Smooth muscle cell (in vitro differentiated cells): ENCODE measurements at regions not wholly inside any gene's neighbourhood (a gene's known extent, or its start where the extent isn't known, plus 50 kb on each side); places are given as distances from the start of the nearest gene placed in this dataset.

Source experiments
- DNase-seq: peaks from one replicate; lab custom pipeline; 2025; ENCODE audit not compliant: unreplicated experiment; lab: John Stamatoyannopoulos, UW
- H2AFZ ChIP-seq: fragments of 200-600 bp; sonication (generic); 2 replicates; pipeline ENCODE4 v1.6.0; 2016; ENCODE audit warnings: antibody characterized with exemption, low read depth, mild to moderate bottlenecking
- H3F3A ChIP-seq: fragments of 200-600 bp; sonication (generic); 2 replicates; pipeline ENCODE4 v1.6.0; 2017; ENCODE audit warnings: antibody characterized with exemption, low read depth
- H3K27ac ChIP-seq: fragments of 200-600 bp; sonication (generic); 2 replicates; pipeline ENCODE4 v1.5.1; 2016; ENCODE audit warnings: low read depth, mild to moderate bottlenecking
- H3K27me3 ChIP-seq: fragments of 200-600 bp; sonication (generic); 2 replicates; pipeline ENCODE4 v1.6.1; 2016; ENCODE audit warnings: low read depth, mild to moderate bottlenecking
- H3K36me3 ChIP-seq: fragments of 200-600 bp; sonication (generic); 2 replicates; pipeline ENCODE4 v1.5.1; 2016; ENCODE audit warnings: low read depth
- H3K4me1 ChIP-seq: fragments of 200-600 bp; sonication (generic); 2 replicates; pipeline ENCODE4 v1.5.1; 2016; ENCODE audit warnings: low read depth
- H3K4me2 ChIP-seq: fragments of 200-600 bp; sonication (generic); 2 replicates; pipeline ENCODE4 v1.6.0; 2016; ENCODE audit warnings: mild to moderate bottlenecking
- H3K4me3 ChIP-seq: fragments of 200-600 bp; sonication (generic); 2 replicates; pipeline ENCODE4 v1.5.1; 2016; ENCODE audit warnings: mild to moderate bottlenecking
- H3K79me2 ChIP-seq: fragments of 200-600 bp; sonication (generic); 2 replicates; pipeline ENCODE4 v1.6.0; 2016; ENCODE audit warnings: low read depth, mild to moderate bottlenecking
- H3K9ac ChIP-seq: fragments of 200-600 bp; sonication (generic); 2 replicates; pipeline ENCODE4 v1.6.0; 2016; ENCODE audit warnings: low read depth
- H3K9me3 ChIP-seq: fragments of 200-600 bp; sonication (generic); replicated peaks from 2 replicates; pipeline ENCODE4 v1.5.1; 2016; ENCODE audit warnings: low read depth
- H4K20me1 ChIP-seq: fragments of 200-600 bp; sonication (generic); 2 replicates; pipeline ENCODE4 v1.6.0; 2016; ENCODE audit warnings: low read depth
- CTCF ChIP-seq: fragments of 200-600 bp; sonication (generic); IDR thresholded peaks from 2 replicates; pipeline ENCODE4 v1.5.1; 2017; ENCODE audit warnings: borderline replicate concordance, mild to moderate bottlenecking, antibody characterized with exemption; ENCODE audit not compliant: insufficient read depth, poor library complexity, severe bottlenecking
- WGBS: methylation state at CpG from one replicate; pipeline ENCODE4 v1.1.7; 2016; ENCODE audit warnings: low lambda C conversion rate; 5-methylcytosine and 5-hydroxymethylcytosine counted together

- Histone ChIP-seq H3K36me3 (no peaks in the 10 kb centered on the region), H3K4me3 (no peak overlapping the region), H3K27me3 (no peaks in the 10 kb centered on the region), H3K27ac (no peak overlapping the region), H2AFZ (no peak overlapping the region), H4K20me1 (no peaks in the 10 kb centered on the region), H3F3A (no peaks in the 10 kb centered on the region), H3K79me2 (no peaks in the 10 kb centered on the region), H3K4me2 (no peak overlapping the region), H3K9me3 (no peaks in the 10 kb centered on the region), H3K9ac (no peak overlapping the region), H3K4me1 (peaks cover 4% of the 10 kb centered on the region)
- 92% methylated on average over 5 of the region's 5 CpGs for WGBS
- TF ChIP-seq CTCF, result no peak
- DNase-seq, result no peak
Observed at GRCh38 chr3:194784361-194784760, 98.7 kb downstream of the FAM43A start.

DNA sequence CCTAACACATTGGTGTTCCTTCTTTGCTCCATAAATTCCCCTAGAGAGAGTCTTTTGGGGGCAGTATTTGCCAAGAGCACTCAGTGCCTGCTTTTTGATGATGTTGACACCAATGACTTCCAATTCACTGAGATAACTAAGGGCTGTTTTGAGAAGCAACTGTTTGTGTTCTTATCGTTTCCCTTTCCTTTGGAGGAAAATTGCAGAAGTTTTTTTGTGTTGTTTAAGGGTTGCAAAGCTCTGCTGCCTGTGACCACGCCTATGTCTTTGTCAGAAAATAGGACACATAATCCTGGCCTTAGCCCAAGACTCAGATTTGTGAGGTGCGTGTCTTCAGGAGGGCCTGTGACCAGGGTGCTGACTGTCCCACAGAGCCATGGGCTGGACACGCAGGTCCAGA, 99.6 kb downstream of the FAM43A start:
- no peak overlapping the region for H3K9ac ChIP-seq
- H3F3A ChIP-seq, result no peaks in the 10 kb centered on the region
- peaks cover 4% of the 10 kb centered on the region for H3K4me1 ChIP-seq
- H3K9me3 ChIP-seq, result no peaks in the 10 kb centered on the region
- H3K27ac ChIP-seq, result no peak overlapping the region
- H3K4me3 ChIP-seq, result no peak overlapping the region
- no peaks in the 10 kb centered on the region for H3K36me3 ChIP-seq
- H3K27me3 ChIP-seq, result no peaks in the 10 kb centered on the region
- WGBS, result 90% methylated on average over 4 of the region's 4 CpGs
- no peak overlapping the region for H2AFZ ChIP-seq
- no peak for DNase-seq
- H4K20me1 ChIP-seq, result no peaks in the 10 kb centered on the region
- H3K79me2 ChIP-seq, result no peaks in the 10 kb centered on the region
- no peak overlapping the region for H3K4me2 ChIP-seq
- TF ChIP-seq CTCF, result no peak

DNA sequence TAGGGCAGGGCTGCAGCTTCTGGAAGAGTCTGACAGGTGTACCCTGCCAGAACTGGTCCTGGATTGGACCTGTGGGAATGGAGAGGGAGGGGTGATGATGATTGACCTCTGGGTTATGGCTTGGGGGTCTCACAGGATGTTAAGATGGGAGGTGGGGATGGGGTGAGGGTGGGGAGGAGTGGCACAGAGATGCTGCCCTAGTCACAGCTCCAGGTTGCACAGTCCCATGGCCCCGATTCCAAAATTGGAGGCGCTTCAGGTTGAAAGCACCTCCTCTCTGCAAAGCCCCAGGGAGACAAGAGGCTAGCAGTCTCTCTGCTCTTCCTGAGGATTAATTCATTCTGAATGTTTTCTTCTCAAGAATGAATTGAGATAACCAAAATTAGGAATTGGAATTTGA, 101.4 kb downstream of the FAM43A start:
- no peaks in the 10 kb centered on the region for H3F3A ChIP-seq
- H3K9me3 ChIP-seq, result no peaks in the 10 kb centered on the region
- H3K27ac ChIP-seq, result no peak overlapping the region
- DNase-seq, result no peak
- no peak overlapping the region for H2AFZ ChIP-seq
- no peak for TF ChIP-seq CTCF
- H3K4me3 ChIP-seq, result no peak overlapping the region
- H3K36me3 ChIP-seq, result no peaks in the 10 kb centered on the region
- H3K79me2 ChIP-seq, result no peaks in the 10 kb centered on the region
- no peak overlapping the region for H3K4me2 ChIP-seq
- no peaks in the 10 kb centered on the region for H3K27me3 ChIP-seq
- no peak overlapping the region for H3K9ac ChIP-seq
- peaks cover 4% of the 10 kb centered on the region for H3K4me1 ChIP-seq
- no peaks in the 10 kb centered on the region for H4K20me1 ChIP-seq
- WGBS, result 94% methylated on average over 2 of the region's 2 CpGs

DNA sequence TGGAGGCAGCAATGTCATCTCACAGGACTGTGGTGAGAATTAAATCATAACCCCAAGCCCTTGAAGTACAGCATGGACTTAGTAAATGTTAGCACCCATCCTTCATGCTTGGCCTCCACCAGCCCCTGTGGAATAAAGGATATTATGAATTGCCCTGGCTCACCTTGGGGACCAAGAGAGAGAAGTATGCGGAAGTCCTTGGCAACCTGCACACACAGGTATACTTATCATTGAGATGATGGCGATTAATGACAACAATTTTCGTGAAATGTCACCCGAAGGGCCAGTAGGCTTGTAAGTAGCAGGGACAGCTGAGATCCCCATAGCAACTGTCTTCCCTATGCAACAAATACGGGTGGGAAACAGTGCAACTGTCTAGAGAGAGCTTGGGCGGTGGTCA, 102.0 kb downstream of the FAM43A start:
- peaks cover 4% of the 10 kb centered on the region for H3K4me1 ChIP-seq
- H3K36me3 ChIP-seq, result no peaks in the 10 kb centered on the region
- TF ChIP-seq CTCF, result no peak
- no peak overlapping the region for H3K4me2 ChIP-seq
- no peak overlapping the region for H2AFZ ChIP-seq
- no peak overlapping the region for H3K4me3 ChIP-seq
- H3K27me3 ChIP-seq, result no peaks in the 10 kb centered on the region
- 90% methylated on average over 6 of the region's 6 CpGs for WGBS
- H3K79me2 ChIP-seq, result no peaks in the 10 kb centered on the region
- H3K27ac ChIP-seq, result no peak overlapping the region
- H3F3A ChIP-seq, result no peaks in the 10 kb centered on the region
- no peak overlapping the region for H3K9ac ChIP-seq
- H3K9me3 ChIP-seq, result no peaks in the 10 kb centered on the region
- DNase-seq, result no peak
- H4K20me1 ChIP-seq, result no peaks in the 10 kb centered on the region
